ENCODE measurements at regions not wholly inside any gene's neighbourhood (a gene's known extent, or its start where the extent isn't known, plus 50 kb on each side); places are given as distances from the start of the nearest gene placed in this dataset.

DNA sequence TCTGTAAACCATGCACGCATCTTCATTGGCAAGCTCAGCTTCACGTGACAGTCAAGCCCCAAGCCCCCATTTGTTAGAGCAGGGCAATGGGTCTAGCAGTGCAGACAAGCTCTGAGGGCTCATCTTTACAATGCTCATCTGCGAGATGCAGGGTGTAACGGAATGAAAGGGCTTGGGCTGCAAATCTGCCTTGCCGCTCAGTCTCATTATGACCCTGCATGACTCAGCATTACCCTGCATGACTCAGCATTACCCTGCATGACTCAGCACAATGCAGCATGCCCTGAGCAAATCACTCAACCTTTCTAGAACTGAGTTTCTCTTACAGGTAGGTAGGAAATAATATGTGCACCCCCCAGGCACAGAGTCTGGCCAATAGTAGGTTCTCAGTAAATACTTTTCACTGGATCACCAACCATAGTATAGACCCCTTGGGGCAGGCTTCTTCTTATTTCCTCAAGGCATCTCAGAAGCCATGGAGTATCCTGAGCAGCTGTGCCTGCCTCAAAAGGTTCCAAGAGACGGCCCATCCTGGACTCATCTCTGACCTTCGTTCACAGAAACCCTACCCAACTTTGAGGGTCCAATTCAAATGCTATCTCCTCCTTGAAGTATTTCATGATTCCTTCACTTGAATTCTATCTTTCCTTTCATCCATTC lies 391.3 kb upstream of the CDH5 start:
- ATAC-seq: no peak
- DNase-seq (ENCODE audit: low spot score): no peak
- intact Hi-C loops (cut with DNase I): no loop called here

DNA sequence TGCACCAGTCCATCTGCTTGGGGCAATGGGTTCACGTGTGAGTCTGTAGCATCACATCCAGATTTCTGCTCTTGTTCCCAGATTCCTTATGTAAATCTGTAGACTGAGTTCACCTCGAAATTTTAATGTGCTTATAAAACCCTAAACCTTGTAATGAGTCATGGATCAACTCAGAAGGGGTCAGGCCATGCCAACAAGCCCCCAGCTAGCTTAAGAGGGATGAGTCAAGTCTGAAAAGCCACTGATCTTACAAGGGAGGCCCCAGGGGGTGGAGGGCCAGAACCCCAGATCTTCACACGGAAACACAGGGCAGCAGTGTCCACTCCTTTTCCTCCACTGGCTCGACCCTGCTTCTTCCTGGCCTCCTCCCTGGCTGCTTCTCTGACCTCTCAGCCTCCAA lies 399.1 kb upstream of the CDH5 start:
- ATAC-seq: peak; percentile 20
- no peak for DNase-seq (ENCODE audit: low spot score)
- intact Hi-C loops (cut with DNase I): no loop called here

DNA sequence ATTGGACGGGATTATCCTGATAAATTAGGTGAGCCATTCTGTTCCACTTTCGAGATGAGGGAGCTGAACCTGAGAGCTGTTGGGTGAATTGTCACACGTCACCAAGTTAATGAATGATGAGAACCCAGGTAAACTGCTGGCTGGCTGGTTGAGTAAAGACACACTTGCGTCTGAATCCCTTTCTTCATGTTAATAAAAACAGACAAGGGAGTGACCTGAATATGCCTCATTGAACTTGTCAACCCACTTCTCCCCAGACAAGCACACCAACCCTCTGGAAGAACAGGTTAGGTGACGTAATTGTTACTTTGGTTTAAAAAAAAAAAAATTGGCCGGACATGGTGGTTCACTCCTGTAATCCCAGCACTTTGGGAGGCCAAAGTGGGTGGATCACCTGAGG lies 400.9 kb upstream of the CDH5 start:
- intact Hi-C loops (cut with DNase I): no loop called here
- DNase-seq (ENCODE audit: low spot score) (no peak), ATAC-seq (no peak)

DNA sequence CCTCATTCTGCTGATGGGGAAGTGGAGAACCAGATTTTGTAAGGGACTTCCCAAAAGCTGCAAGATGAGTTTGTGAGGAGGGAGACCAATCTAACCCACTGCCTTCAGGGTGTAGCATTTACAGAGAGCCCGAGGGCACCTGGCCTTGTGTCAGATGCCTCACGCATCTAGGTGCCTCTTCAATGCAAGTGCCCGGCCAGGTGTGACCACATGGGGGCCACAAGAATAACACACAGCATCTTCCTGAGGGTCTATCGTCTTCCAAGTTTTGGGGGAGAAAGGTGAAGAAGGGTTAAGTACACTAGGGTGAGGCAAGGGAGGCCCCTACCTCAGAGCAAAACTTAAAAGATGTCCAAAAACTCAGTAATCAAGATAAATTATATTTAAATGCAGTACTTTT lies 401.7 kb upstream of the CDH5 start:
- intact Hi-C loops (cut with DNase I): no loop called here
- no peak for ATAC-seq

DNA sequence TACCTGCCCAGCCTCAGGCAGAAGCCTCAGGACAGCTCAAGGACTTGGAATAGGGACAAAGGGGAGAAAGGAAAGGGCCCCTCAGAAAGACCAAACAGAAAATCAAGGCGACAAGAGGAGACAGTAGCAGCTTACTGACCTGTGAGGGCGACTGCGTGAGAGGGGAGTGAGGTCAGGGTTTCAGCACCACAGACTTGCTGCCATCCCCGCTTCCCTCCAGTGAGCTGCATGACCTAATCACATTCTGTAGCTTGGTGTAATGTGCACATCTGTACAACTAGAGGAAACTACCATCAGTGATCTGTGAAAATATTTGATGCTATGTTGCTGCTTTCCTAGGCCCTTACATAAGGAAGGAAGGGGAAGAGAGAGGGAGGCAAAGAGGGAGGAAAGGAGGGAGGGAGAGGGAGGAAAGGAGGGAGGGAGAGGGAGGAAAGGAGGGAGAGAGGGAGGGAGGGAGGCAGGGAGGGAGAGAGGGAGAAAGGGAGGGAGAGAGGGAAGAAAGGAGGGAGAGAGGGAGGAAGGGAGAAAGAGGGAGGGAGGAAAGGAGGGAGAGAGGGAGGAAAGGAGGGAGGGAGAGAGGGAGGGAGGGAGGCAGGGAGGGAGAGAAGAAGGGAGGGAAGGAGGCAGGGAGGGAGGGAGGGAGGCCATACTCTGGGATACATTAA lies 404.9 kb upstream of the CDH5 start:
- intact Hi-C loops (cut with DNase I): no loop called here
- ATAC-seq (no peak), DNase-seq (ENCODE audit: low spot score) (no peak)

More for the DNA sequence above, 401.7 kb upstream of the CDH5 start:
- no peak for DNase-seq (ENCODE audit: low spot score)

DNA sequence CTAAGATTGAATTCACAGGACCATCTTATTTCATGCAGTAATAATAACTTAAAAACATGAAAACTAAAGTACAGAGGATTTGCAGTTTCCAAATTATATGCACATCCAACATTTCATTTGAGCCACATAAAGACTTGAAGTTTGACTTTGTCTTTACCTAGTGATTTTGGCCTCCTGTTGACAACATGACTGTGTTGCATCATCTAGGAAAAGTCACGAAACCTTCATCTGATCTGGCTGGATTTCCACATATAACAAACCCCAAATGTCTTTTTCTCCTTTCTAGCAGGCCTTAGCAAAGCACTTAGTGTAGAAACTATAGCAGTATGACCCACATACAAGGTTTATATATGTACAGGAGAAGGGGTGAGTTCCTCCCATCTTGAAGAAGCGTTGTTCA lies 406.5 kb upstream of the CDH5 start:
- intact Hi-C loops (cut with DNase I): no loop called here
- no peak for ATAC-seq
- no peak for DNase-seq (ENCODE audit: low spot score)

DNA sequence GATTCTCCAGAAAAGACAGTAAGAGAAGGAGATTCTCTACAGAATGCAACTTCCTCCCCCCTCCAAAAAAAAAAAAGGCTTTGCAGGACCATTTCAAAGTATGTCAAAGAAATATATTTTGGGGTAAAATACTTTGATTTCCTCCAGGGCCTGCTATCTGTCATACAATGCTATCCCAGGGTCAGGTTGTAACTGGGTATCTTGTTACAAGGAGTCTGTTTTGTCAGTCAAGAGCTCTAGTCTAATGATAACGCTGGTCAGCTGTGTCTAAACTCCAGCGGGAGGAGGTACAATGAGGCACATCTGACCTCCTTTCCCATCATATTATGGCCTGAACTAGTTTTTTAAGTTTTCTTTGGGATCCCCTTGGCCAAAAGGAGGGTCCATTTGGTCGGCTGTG lies 408.4 kb upstream of the CDH5 start:
- intact Hi-C loops (cut with DNase I): no loop called here

DNA sequence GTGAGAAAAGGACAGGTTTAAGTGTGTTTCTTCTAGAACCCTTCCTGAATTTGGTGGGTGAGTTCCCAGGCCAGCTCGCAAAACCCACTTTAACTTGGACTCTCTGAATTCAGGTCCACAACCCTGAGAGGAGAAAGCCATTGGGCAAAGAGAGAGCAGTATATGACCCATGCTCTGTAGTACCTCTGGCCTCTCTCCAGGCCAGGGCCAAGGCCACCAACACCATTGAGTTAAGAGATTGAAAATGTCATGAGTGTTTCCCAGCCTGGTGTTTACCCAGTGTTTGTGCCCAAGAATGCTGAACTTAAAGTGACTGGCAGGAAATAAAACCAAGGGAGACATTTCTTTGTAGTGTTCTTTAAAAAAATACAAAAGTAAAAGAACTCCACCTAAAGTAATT lies 410.4 kb upstream of the CDH5 start:
- intact Hi-C loops (cut with DNase I): no loop called here
- no peak for ATAC-seq
- DNase-seq (ENCODE audit: low spot score): no peak

More for the DNA sequence above, 408.4 kb upstream of the CDH5 start:
- DNase-seq (ENCODE audit: low spot score): no peak
- no peak for ATAC-seq

DNA sequence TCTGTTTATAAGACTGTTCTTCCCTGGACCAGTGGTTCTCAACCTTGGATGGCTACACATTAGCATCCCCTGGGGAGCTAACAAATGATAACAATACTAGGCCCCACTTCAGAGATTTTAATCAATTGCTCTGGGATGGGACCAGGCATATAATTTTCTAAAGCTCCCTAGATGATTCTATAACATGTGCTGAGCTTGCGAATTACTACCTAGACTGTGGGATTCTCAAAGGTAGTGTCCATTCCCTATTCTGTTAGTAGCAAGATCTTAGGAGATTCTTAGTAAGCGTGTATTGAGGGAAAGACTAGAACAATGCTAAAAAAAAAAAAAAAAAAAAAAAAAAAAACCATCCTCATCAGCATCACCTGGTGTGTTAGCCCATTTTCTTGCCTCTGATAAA lies 412.0 kb upstream of the CDH5 start:
- DNase-seq (ENCODE audit: low spot score) (no peak), ATAC-seq (no peak)
- intact Hi-C loops (cut with DNase I): no loop called here

DNA sequence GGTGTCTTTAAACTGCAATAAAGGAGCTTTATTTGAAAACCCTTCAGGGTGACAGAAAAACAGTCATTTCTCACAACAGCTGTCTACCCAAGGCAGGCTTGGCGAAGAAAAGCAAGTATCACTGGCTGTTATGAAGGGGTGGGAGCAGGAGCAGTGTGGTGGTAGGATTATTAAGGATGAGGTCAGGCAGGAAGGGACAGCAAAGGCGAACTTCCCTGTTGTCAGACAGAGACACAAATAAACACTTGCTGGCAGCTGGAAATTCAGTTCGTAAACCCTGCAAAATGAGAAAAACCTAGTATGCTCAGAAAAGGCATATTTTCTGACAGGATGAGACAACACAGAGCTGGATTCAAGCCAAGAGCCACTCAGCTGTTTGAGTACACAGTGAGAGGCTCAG lies 416.3 kb upstream of the CDH5 start:
- no peak for ATAC-seq
- intact Hi-C loops (cut with DNase I): no loop called here

DNA sequence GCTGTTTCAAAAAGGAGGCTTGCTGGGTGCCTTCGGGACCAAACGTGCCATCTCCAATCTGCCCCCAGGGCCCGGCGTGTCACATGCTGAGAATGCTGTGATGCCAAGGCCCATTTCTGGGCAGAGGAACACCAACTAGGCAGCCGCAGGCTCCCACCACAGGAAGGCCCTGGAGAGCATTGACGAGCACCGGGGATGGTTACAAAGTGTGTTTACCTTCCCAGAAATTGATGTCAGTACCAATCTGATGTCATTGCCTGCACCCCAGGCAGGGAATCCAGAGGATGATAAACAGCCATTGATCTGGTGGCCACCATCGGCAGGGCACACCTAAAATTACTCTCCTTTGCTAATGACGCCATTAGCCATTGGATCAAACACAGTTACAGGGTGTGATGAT lies 418.1 kb upstream of the CDH5 start:
- intact Hi-C loops (cut with DNase I): loop anchor here (5.0 kb wide), 1 partner anchor 926 kb away; no protein-coding TSS in a partner anchor
- DNase-seq (ENCODE audit: low spot score): no peak
- no peak for ATAC-seq

More for the DNA sequence above, 416.3 kb upstream of the CDH5 start:
- no peak for DNase-seq (ENCODE audit: low spot score)

DNA sequence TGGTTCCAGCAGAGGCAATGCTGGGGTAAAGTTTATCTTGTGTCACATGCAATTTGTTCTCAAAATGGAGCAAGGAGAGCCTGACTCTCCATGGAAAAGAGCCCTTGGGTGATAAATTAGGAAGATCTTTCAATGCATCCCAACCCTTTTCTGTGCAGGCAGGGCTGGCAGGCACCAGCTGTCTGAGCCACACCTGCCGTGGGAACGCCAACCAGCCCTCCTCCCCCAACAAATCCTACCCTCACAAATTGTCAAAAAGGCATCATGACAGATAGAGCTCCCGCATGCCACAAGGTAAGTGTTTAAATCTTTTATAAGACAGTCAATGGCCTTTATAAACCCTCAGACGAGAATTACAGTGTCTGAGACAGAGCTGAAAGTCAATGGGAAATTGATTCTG lies 418.5 kb upstream of the CDH5 start:
- no peak for ATAC-seq
- intact Hi-C loops (cut with DNase I): loop anchor here (5.0 kb wide), 1 partner anchor 926 kb away; no protein-coding TSS in a partner anchor
- no peak for DNase-seq (ENCODE audit: low spot score)

DNA sequence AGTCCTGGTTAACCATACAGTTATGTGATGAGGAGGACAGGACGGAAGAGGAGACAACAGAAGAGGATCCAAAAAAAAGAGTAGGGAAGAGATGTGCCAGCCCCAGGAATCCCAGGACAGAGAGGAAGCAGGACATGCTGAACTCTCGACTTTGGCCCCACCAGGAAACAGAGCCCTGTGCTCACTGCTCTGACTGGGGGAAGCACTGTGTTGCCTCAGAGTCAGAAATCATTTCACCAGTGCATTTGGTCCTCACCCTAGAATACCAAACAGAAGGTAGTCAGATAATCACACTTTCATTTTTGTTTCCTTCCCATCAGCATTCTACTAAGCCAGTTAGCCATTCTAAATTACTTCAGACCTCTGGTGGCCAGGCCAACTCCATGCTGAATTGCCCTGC lies 421.0 kb upstream of the CDH5 start:
- intact Hi-C loops (cut with DNase I): loop anchor here (5.0 kb wide), 1 partner anchor 923 kb away; no protein-coding TSS in a partner anchor

DNA sequence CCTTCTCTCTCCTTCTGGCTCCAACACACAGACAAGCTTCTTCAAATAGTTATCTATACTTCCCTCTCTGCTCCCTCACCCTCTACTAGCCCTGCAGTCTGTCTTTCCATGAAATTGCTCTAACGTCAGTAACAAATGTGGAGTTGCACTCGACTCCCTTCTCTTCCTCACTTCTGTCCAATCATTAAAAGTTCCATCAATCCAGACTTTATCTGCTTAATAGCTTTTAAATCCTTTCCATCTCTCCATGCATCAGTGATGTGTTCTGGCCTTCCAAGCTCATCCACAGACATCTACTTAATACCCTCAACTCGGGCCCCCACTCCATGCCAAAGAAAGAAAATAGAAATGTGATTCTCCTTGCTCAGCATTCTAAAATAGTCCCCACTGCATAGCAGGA lies 422.1 kb upstream of the CDH5 start:
- intact Hi-C loops (cut with DNase I): no loop called here
- DNase-seq (ENCODE audit: low spot score): no peak
- ATAC-seq: no peak

More for the DNA sequence above, 421.0 kb upstream of the CDH5 start:
- DNase-seq (ENCODE audit: low spot score) (no peak), ATAC-seq (no peak)

DNA sequence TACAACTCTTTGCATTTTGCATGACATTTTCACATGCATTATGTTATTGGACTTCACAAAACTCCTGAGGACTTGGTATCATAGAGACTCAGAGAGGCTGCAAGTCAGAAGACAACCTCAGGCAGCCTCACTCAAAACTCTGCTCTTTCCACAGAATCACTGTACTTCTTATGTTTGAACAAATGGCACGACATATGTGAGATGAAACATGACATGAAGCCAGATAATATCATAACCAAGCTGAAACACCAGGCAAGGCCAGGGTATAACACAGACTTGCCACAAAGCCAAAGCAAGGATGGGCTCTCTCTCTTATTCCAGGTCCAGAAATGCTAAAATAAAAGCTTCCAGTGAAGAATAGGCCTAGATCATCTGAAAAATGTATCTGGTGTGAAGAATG lies 425.8 kb upstream of the CDH5 start:
- ATAC-seq (no peak), DNase-seq (ENCODE audit: low spot score) (no peak)
- intact Hi-C loops (cut with DNase I): no loop called here

DNA sequence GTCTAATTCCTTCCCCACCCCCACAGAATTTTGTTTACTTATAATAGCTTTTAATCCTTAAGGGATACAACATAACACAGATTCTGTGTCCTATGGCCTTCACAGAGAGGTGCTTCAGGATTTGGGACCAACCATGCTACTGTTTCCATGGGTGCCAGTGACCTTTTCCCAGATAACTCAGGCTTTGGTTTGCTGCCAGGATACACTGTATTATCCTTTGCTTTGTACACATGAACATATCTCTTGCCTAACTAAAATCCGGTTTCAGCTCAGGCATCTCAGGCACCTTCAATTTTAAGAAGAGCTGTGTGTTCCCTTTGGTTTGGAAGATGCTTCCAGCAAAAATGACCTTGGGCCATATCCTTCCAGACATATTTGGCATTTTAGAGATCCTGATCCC lies 428.4 kb upstream of the CDH5 start:
- ATAC-seq (no peak), DNase-seq (ENCODE audit: low spot score) (no peak)
- intact Hi-C loops (cut with DNase I): no loop called here

DNA sequence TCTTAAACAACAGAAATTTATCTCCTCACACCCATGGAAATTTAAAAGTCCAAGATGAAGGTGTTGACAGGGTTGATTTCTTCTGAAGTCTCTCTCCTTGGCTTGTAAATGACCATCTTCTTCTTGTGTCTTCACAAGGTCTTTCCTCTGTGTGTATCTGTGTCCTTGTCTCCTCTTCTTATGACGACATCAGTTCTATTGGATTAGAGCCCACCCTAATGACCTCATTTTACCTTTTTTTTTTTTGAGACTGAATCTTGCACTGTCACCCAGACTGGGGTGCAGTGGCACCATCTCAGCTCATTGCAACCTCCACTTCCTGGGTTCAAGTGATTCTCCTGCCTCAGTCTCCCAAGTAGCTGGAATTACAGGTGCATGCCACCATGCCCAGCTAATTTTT lies 429.0 kb upstream of the CDH5 start:
- ATAC-seq (no peak), DNase-seq (ENCODE audit: low spot score) (no peak)
- intact Hi-C loops (cut with DNase I): no loop called here

DNA sequence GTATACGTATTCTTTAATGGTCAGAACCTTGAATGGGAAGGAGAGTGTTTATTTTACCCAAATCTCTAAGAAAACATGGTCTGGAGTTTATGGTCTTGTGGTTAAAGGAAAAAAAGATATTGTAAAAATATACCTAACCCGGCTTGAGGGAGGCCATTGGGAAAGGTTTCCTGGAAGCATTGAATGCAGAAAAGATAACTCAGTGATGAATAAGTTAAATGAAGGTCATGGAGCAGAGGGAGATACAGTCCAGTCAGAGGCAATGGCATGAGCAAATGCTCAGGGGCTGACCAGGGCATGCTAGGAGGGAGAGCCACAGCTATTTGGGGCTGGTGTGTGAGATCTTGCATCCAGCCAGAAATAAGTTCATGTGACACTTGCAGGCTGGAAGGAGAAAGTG lies 430.4 kb upstream of the CDH5 start:
- no peak for ATAC-seq
- intact Hi-C loops (cut with DNase I): no loop called here

DNA sequence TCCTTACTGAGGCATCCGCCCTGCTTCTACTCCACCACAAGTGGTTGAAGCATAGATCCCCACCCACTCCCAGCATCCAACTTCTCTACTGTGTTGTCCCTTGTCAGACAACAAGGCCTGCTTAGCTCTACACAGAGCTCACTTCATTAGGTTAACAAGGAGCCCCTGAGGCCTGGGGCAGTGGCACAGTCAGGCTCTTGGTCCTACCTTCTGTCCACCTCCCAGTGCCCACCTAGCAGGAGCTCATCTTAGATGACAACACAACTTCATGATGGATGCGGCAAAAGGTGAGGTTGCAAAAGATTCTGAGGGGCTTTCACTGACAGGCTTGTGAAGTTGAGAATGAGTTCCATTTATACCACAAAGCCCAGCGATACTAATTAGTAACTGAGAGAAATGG lies 432.0 kb upstream of the CDH5 start:
- no peak for ATAC-seq
- intact Hi-C loops (cut with DNase I): no loop called here

More for the DNA sequence above, 430.4 kb upstream of the CDH5 start:
- no peak for DNase-seq (ENCODE audit: low spot score)

DNA sequence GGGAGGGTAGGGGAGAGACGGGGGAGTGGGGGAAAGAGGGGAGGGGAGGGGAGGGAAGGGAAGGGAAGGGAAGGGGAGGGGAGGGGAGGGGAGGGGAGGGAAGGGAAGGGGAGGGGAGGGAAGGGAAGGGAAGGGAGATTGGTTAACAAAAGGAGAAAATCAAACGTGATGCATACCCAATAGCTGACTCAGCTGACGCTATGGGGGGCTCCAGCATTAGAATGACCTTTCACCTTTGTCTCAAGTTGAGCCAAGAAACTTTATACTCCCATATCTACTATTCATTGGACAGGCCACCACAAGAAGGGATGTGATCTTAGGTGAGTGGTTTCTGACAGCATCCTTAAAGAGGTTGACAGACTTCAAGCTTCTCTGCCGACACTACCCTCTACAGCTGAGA lies 432.8 kb upstream of the CDH5 start:
- DNase-seq (ENCODE audit: low spot score) (no peak), ATAC-seq (no peak)
- intact Hi-C loops (cut with DNase I): no loop called here

More for the DNA sequence above, 432.0 kb upstream of the CDH5 start:
- no peak for DNase-seq (ENCODE audit: low spot score)

Data from sciatic nerve (tissue), 2 donors.